Ishikawa (cell line): ENCODE measurements at regions not wholly inside any gene's neighbourhood (a gene's known extent, or its start where the extent isn't known, plus 50 kb on each side); places are given as distances from the start of the nearest gene placed in this dataset.

ENCODE experiments used
- CEBPB ChIP-seq: IDR thresholded peaks from 2 replicates; pipeline ENCODE4 v1.6.1; 2012
- CREB1 ChIP-seq: IDR thresholded peaks from 2 replicates; pipeline ENCODE4 v1.6.1; 2012; ENCODE audit warnings: low read depth
- EGR1 ChIP-seq: IDR thresholded peaks from 2 replicates; pipeline ENCODE4 v1.6.1; 2012
- EP300 ChIP-seq: IDR thresholded peaks from 2 replicates; pipeline ENCODE4 v1.6.1; 2012; ENCODE audit warnings: borderline replicate concordance
- FOXM1 ChIP-seq: IDR thresholded peaks from 2 replicates; pipeline ENCODE4 v1.6.1; 2012; ENCODE audit warnings: low read depth, borderline replicate concordance
- MAX ChIP-seq: IDR thresholded peaks from 2 replicates; pipeline ENCODE4 v1.6.1; 2012
- NFIC ChIP-seq: IDR thresholded peaks from 2 replicates; pipeline ENCODE4 v1.6.1; 2012
- RAD21 ChIP-seq: IDR thresholded peaks from 2 replicates; pipeline ENCODE4 v1.6.1; 2012; ENCODE audit warnings: low read depth
- REST ChIP-seq: IDR thresholded peaks from 2 replicates; pipeline ENCODE4 v1.6.1; 2012; ENCODE audit warnings: low read depth, mild to moderate bottlenecking
- TAF1 ChIP-seq: IDR thresholded peaks from 2 replicates; pipeline ENCODE4 v1.6.1; 2012; ENCODE audit warnings: low read depth, mild to moderate bottlenecking
- TCF12 ChIP-seq: IDR thresholded peaks from 2 replicates; pipeline ENCODE4 v1.6.1; 2012; ENCODE audit warnings: low read depth
- TEAD4 ChIP-seq: IDR thresholded peaks from 2 replicates; pipeline ENCODE4 v1.6.1; 2012
- USF1 ChIP-seq: IDR thresholded peaks from 2 replicates; pipeline ENCODE4 v1.6.1; 2012
- YY1 ChIP-seq: IDR thresholded peaks from 2 replicates; pipeline ENCODE4 v1.6.1; 2012; ENCODE audit warnings: low read depth
- ZBTB7A ChIP-seq: IDR thresholded peaks from 2 replicates; pipeline ENCODE4 v1.6.1; 2012; ENCODE audit warnings: low read depth

GRCh38 chr5:96548905-96549304, 113.3 kb upstream of the CAST start:
- no peak for TF ChIP-seq YY1
- no peak for TF ChIP-seq REST
- TF ChIP-seq EP300: no peak
- TF ChIP-seq TAF1: no peak
- TF ChIP-seq TCF12: no peak
- no peak for TF ChIP-seq FOXM1
- TF ChIP-seq NFIC: no peak
- TF ChIP-seq CREB1: no peak

- TF ChIP-seq RAD21 (no peak), ZBTB7A (no peak), TCF12 (no peak), EP300 (no peak)
Observed at GRCh38 chr5:96562614-96563013, 99.6 kb upstream of the CAST start.

GRCh38 chr5:96563816-96564215, 98.4 kb upstream of the CAST start:
- TF ChIP-seq RAD21 (no peak), EGR1 (no peak), TEAD4 (no peak), USF1 (no peak), MAX (no peak), YY1 (no peak), CEBPB (no peak), CREB1 (no peak), REST (no peak), TAF1 (no peak)

GRCh38 chr5:96565582-96566265, 96.5 kb upstream of the CAST start:
- TF ChIP-seq ZBTB7A (no peak), CEBPB (no peak), NFIC (no peak), EP300 (no peak), TCF12 (no peak), CREB1 (no peak), USF1 (no peak), MAX (no peak), RAD21 (no peak), EGR1 (no peak), YY1 (no peak), TAF1 (no peak), TEAD4 (no peak), REST (no peak)

GRCh38 chr5:96566833-96567587, 95.2 kb upstream of the CAST start:
- no peak for TF ChIP-seq TEAD4
- no peak for TF ChIP-seq TCF12
- no peak for TF ChIP-seq EGR1
- TF ChIP-seq USF1: no peak
- TF ChIP-seq NFIC: no peak
- no peak for TF ChIP-seq TAF1
- TF ChIP-seq FOXM1: no peak
- TF ChIP-seq CREB1: no peak
- no peak for TF ChIP-seq RAD21
- TF ChIP-seq CEBPB: no peak
- TF ChIP-seq MAX: no peak
- TF ChIP-seq REST: no peak
- no peak for TF ChIP-seq EP300
- TF ChIP-seq ZBTB7A: no peak
- TF ChIP-seq YY1: no peak
